HEK293 (cell line): ENCODE measurements at regions not wholly inside any gene's neighbourhood (a gene's known extent, or its start where the extent isn't known, plus 50 kb on each side); places are given as distances from the start of the nearest gene placed in this dataset.

Experiments
- CTCF ChIA-PET: fragments of 350-600 bp; formaldehyde crosslinking; extraction: SDS; loops from one replicate; lab custom pipeline; 2021; ENCODE audit warnings: antibody characterized with exemption; lab: Yijun Ruan, JAX
- POLR2A ChIA-PET: fragments of 300-600 bp; formaldehyde crosslinking; extraction: SDS; loops from one replicate; lab custom pipeline; 2020; ENCODE audit warnings: antibody characterized with exemption, inconsistent platforms; lab: Yijun Ruan, JAX
- H3K27ac ChIP-seq: fragments of 200-500 bp; sonication (Bioruptor generic); 2 replicates; pipeline ENCODE4 v1.5.1; 2014; ENCODE audit warnings: low read depth, low read length, control low read depth, inconsistent platforms; ENCODE audit errors: extremely low read depth
- H3K36me3 ChIP-seq, 2 experiments: fragments of 200-500 bp in 1 of 2; sonication (Bioruptor generic) in 1 of 2; 1 replicate in 1 of 2; 2 replicates in 1 of 2; pipeline ENCODE4 v1.5.1; 2014 to 2017; ENCODE audit warnings: inconsistent platforms in 2 of 2, low read length in 2 of 2; ENCODE audit not compliant: control insufficient read depth in 2 of 2, insufficient read depth in 1 of 2
- H3K4me1 ChIP-seq: fragments of 200-500 bp; sonication (Bioruptor generic); 2 replicates; pipeline ENCODE4 v1.5.1; 2014; ENCODE audit warnings: mild to moderate bottlenecking, low read length, inconsistent platforms; ENCODE audit not compliant: control insufficient read depth, insufficient read depth
- H3K4me3 ChIP-seq: 2 replicates; pipeline ENCODE4 v1.5.1; 2011; ENCODE audit warnings: low read depth, mild to moderate bottlenecking, control low read depth, low read length, moderate library complexity
- H3K9me3 ChIP-seq: fragments of 200-500 bp; sonication (Bioruptor generic); 2 replicates; pipeline ENCODE4 v1.5.1; 2014; ENCODE audit warnings: low read depth, low read length, inconsistent platforms; ENCODE audit not compliant: control insufficient read depth, insufficient read depth
- EGR2 ChIP-seq: fragments of 450-650 bp; formaldehyde crosslinking; IDR thresholded peaks from 2 replicates; pipeline ENCODE4 v1.5.1; 2016; ENCODE audit warnings: low read depth, missing biosample characterization, missing genetic modification characterization
- HOXA7 ChIP-seq: sonication (generic); formaldehyde crosslinking; IDR thresholded peaks from 2 replicates; pipeline ENCODE4 v1.8.1; 2022; ENCODE audit warnings: missing genetic modification reagents, borderline replicate concordance
- HOXC10 ChIP-seq: sonication (generic); formaldehyde crosslinking; IDR thresholded peaks from 2 replicates; pipeline ENCODE4 v1.8.1; 2023; ENCODE audit warnings: mild to moderate bottlenecking, missing genetic modification reagents
- SP3 ChIP-seq: fragments of 450-650 bp; formaldehyde crosslinking; IDR thresholded peaks from 2 replicates; pipeline ENCODE4 v1.5.1; 2016; ENCODE audit warnings: missing biosample characterization, missing genetic modification characterization
- ZFHX2 ChIP-seq: fragments of 450-650 bp; formaldehyde crosslinking; conservative IDR thresholded peaks from 2 replicates; pipeline ENCODE4 v1.5.1; 2016; ENCODE audit warnings: missing biosample characterization, missing genetic modification characterization
- ZNF626 ChIP-seq: fragments of 450-650 bp; sonication (Bioruptor Pico); formaldehyde crosslinking; IDR thresholded peaks from 2 replicates; pipeline ENCODE4 v1.5.1; 2018; ENCODE audit warnings: missing biosample characterization, missing genetic modification characterization, inconsistent platforms
- ZNF654 ChIP-seq: fragments of 450-650 bp; formaldehyde crosslinking; IDR thresholded peaks from 2 replicates; pipeline ENCODE4 v1.5.1; 2016; ENCODE audit warnings: low read depth, missing biosample characterization, missing genetic modification characterization
- ZNF660 ChIP-seq: fragments of 450-650 bp; IDR thresholded peaks from 2 replicates; pipeline ENCODE4 v1.5.1; 2018; ENCODE audit warnings: missing biosample characterization, mild to moderate bottlenecking, missing genetic modification characterization
- TF ChIP-seq, protein P1 (sequence below): fragments of 450-650 bp; formaldehyde crosslinking; IDR thresholded peaks from 2 replicates; pipeline ENCODE4 v1.5.1; 2016; ENCODE audit warnings: missing biosample characterization, missing genetic modification characterization, borderline replicate concordance
- TF ChIP-seq, protein P2 (sequence below): fragments of 450-650 bp; IDR thresholded peaks from 2 replicates; pipeline ENCODE4 v1.5.1; 2018; ENCODE audit warnings: missing biosample characterization, mild to moderate bottlenecking, missing genetic modification characterization
- TF ChIP-seq, protein P3 (sequence below): fragments of 450-650 bp; formaldehyde crosslinking; IDR thresholded peaks from 2 replicates; pipeline ENCODE4 v1.5.1; 2016; ENCODE audit warnings: missing biosample characterization, missing genetic modification characterization, borderline replicate concordance
- TF ChIP-seq, protein P4 (sequence below): sonication (generic); formaldehyde crosslinking; IDR thresholded peaks from 2 replicates; pipeline ENCODE4 v1.8.1; 2022; ENCODE audit warnings: mild to moderate bottlenecking, moderate library complexity, missing genetic modification reagents

DNA sequence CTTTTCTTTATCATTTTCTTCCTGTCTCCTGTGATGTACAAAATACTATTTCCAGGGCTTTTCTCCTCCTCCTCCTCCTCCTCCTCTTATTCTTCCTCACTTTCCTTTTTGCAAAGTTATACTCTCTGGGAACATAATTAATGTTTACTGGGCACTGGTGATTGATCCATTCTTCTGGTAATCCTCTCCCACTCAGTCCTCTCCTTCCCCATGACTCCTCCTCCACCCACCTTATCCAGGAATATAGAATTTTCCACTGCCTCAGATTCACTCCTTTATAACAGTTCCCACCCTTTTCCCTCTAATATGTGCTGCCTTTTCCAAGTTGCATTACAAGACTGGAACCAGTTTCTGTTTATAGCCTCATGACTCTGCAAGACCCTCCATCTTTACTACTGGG, 62.5 kb upstream of the IYD start:
- TF ChIP-seq HOXA7 (CRISPR knock-in tag) (no peak), ZNF654 (no peak), ZNF626 (no peak), SP3 (tag by site-specific recombination) (no peak), HOXC10 (CRISPR knock-in tag) (no peak), ZFHX2 (tag by site-specific recombination) (peak; percentile 96), EGR2 (peak; percentile 94)
- TF ChIP-seq, protein P1, sequence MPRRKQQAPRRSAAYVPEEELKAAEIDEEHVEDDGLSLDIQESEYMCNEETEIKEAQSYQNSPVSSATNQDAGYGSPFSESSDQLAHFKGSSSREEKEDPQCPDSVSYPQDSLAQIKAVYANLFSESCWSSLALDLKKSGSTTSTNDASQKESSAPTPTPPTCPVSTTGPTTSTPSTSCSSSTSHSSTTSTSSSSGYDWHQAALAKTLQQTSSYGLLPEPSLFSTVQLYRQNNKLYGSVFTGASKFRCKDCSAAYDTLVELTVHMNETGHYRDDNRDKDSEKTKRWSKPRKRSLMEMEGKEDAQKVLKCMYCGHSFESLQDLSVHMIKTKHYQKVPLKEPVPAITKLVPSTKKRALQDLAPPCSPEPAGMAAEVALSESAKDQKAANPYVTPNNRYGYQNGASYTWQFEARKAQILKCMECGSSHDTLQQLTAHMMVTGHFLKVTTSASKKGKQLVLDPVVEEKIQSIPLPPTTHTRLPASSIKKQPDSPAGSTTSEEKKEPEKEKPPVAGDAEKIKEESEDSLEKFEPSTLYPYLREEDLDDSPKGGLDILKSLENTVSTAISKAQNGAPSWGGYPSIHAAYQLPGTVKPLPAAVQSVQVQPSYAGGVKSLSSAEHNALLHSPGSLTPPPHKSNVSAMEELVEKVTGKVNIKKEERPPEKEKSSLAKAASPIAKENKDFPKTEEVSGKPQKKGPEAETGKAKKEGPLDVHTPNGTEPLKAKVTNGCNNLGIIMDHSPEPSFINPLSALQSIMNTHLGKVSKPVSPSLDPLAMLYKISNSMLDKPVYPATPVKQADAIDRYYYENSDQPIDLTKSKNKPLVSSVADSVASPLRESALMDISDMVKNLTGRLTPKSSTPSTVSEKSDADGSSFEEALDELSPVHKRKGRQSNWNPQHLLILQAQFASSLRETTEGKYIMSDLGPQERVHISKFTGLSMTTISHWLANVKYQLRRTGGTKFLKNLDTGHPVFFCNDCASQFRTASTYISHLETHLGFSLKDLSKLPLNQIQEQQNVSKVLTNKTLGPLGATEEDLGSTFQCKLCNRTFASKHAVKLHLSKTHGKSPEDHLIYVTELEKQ, result no peak
- TF ChIP-seq, protein P2, sequence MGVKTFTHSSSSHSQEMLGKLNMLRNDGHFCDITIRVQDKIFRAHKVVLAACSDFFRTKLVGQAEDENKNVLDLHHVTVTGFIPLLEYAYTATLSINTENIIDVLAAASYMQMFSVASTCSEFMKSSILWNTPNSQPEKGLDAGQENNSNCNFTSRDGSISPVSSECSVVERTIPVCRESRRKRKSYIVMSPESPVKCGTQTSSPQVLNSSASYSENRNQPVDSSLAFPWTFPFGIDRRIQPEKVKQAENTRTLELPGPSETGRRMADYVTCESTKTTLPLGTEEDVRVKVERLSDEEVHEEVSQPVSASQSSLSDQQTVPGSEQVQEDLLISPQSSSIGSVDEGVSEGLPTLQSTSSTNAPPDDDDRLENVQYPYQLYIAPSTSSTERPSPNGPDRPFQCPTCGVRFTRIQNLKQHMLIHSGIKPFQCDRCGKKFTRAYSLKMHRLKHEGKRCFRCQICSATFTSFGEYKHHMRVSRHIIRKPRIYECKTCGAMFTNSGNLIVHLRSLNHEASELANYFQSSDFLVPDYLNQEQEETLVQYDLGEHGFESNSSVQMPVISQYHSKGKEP (tag by site-specific recombination), result no peak
- TF ChIP-seq, protein P3, sequence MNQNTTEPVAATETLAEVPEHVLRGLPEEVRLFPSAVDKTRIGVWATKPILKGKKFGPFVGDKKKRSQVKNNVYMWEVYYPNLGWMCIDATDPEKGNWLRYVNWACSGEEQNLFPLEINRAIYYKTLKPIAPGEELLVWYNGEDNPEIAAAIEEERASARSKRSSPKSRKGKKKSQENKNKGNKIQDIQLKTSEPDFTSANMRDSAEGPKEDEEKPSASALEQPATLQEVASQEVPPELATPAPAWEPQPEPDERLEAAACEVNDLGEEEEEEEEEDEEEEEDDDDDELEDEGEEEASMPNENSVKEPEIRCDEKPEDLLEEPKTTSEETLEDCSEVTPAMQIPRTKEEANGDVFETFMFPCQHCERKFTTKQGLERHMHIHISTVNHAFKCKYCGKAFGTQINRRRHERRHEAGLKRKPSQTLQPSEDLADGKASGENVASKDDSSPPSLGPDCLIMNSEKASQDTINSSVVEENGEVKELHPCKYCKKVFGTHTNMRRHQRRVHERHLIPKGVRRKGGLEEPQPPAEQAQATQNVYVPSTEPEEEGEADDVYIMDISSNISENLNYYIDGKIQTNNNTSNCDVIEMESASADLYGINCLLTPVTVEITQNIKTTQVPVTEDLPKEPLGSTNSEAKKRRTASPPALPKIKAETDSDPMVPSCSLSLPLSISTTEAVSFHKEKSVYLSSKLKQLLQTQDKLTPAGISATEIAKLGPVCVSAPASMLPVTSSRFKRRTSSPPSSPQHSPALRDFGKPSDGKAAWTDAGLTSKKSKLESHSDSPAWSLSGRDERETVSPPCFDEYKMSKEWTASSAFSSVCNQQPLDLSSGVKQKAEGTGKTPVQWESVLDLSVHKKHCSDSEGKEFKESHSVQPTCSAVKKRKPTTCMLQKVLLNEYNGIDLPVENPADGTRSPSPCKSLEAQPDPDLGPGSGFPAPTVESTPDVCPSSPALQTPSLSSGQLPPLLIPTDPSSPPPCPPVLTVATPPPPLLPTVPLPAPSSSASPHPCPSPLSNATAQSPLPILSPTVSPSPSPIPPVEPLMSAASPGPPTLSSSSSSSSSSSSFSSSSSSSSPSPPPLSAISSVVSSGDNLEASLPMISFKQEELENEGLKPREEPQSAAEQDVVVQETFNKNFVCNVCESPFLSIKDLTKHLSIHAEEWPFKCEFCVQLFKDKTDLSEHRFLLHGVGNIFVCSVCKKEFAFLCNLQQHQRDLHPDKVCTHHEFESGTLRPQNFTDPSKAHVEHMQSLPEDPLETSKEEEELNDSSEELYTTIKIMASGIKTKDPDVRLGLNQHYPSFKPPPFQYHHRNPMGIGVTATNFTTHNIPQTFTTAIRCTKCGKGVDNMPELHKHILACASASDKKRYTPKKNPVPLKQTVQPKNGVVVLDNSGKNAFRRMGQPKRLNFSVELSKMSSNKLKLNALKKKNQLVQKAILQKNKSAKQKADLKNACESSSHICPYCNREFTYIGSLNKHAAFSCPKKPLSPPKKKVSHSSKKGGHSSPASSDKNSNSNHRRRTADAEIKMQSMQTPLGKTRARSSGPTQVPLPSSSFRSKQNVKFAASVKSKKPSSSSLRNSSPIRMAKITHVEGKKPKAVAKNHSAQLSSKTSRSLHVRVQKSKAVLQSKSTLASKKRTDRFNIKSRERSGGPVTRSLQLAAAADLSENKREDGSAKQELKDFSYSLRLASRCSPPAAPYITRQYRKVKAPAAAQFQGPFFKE, result no peak
- no peaks in the 10 kb centered on the region for H3K9me3 ChIP-seq
- CTCF ChIA-PET, result interaction anchor here (1.5 kb wide), 1 partner anchor 225 kb away, joined by 5 read pairs; no protein-coding TSS in a partner anchor
- H3K4me1 ChIP-seq, result no peaks in the 10 kb centered on the region
- H3K36me3 ChIP-seq, result no peaks in the 10 kb centered on the region
- POLR2A ChIA-PET, result no interaction called here
- H3K27ac ChIP-seq, result no peak overlapping the region
- H3K4me3 ChIP-seq, result no peak overlapping the region

DNA sequence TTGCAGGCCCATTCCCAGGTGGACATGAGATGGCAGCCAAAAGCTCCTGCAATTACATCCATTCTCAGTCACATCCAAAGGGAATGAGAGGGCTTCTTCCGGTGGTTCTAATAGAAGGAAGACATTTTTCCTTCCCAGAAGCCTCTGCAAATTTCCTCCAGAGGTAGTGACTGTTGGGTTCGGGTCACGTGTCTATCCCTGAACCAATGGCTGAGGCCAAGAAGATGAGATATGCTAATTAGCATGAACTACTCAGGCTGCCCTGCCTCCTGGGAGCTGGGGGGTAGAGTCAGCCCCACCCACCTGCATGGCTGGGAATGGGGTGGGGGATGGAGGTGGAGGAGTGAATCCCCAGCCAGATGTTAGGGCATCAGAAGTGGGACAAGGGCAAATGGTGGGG, 61.3 kb upstream of the IYD start:
- H3K4me1 ChIP-seq, result no peaks in the 10 kb centered on the region

More for the DNA sequence above, 61.3 kb upstream of the IYD start:
- Histone ChIP-seq H3K36me3 (no peaks in the 10 kb centered on the region), H3K4me3 (no peak overlapping the region), H3K27ac (no peak overlapping the region), H3K9me3 (no peaks in the 10 kb centered on the region)
- ChIA-PET POLR2A (no interaction called here), CTCF (interaction anchor here (0.6 to 1.5 kb wide), 3 partner anchors 8 to 227 kb away, joined by 3 to 5 read pairs (median 3); no protein-coding TSS in a partner anchor)
- TF ChIP-seq, protein P4, sequence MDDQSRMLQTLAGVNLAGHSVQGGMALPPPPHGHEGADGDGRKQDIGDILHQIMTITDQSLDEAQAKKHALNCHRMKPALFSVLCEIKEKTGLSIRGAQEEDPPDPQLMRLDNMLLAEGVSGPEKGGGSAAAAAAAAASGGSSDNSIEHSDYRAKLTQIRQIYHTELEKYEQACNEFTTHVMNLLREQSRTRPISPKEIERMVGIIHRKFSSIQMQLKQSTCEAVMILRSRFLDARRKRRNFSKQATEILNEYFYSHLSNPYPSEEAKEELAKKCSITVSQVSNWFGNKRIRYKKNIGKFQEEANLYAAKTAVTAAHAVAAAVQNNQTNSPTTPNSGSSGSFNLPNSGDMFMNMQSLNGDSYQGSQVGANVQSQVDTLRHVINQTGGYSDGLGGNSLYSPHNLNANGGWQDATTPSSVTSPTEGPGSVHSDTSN, result no peak
- no peak for TF ChIP-seq ZNF660 (tag by site-specific recombination)
